ENCODE measurements at regions not wholly inside any gene's neighbourhood (a gene's known extent, or its start where the extent isn't known, plus 50 kb on each side); places are given as distances from the start of the nearest gene placed in this dataset.

DNA sequence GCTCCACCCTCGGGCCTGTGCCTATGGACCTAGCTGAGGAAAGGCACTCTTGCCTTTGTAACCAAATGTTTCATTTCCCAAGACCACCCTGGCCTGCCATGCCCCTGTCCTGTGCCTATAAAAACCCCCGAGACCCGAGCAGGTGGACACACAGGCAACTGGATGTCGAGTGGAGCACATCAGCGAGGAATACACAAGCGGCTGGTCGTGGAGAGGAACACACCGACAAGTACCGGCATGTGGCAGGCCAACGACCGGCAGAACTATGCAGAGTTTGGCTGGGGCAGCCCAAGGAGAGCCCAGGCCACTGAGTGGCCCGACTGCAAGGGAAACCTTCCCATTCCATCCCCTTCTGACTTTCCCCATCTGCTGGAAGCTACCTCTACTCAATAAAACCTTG, 1963.8 kb upstream of the CELF4 start:
- intact Hi-C loops (cut with micrococcal nuclease): no loop called here
- Mint-ChIP-seq H3K4me3 (no peak overlapping the region), H3K27ac (no peak overlapping the region), H3K27me3 (no peaks in the 10 kb centered on the region), H3K4me1 (ENCODE audit: low read depth) (no peaks in the 10 kb centered on the region), H3K36me3 (ENCODE audit: low read depth) (no peaks in the 10 kb centered on the region), H3K9me3 (peaks cover 8% of the 10 kb centered on the region)

GRCh38 chr18:39527465-39527864, 1961.9 kb upstream of the CELF4 start:
- Mint-ChIP-seq H3K4me1 (ENCODE audit: low read depth) (no peaks in the 10 kb centered on the region), H3K27ac (no peak overlapping the region), H3K36me3 (ENCODE audit: low read depth) (no peaks in the 10 kb centered on the region), H3K9me3 (peaks cover 8% of the 10 kb centered on the region), H3K27me3 (no peaks in the 10 kb centered on the region), H3K4me3 (no peak overlapping the region)
- intact Hi-C loops (cut with micrococcal nuclease): no loop called here

- H3K4me3 Mint-ChIP-seq: no peak overlapping the region
- H3K27ac Mint-ChIP-seq: no peak overlapping the region
- intact Hi-C loops (cut with micrococcal nuclease): no loop called here
- peaks cover 2% of the 10 kb centered on the region for H3K9me3 Mint-ChIP-seq
- H3K27me3 Mint-ChIP-seq: no peaks in the 10 kb centered on the region
- no peaks in the 10 kb centered on the region for H3K36me3 Mint-ChIP-seq (ENCODE audit: low read depth)
- no peaks in the 10 kb centered on the region for H3K4me1 Mint-ChIP-seq (ENCODE audit: low read depth)
Measured at GRCh38 chr18:39524370-39524769, 1958.8 kb upstream of the CELF4 start.

GRCh38 chr18:39523281-39523680, 1957.7 kb upstream of the CELF4 start:
- no peaks in the 10 kb centered on the region for H3K36me3 Mint-ChIP-seq (ENCODE audit: low read depth)
- no peaks in the 10 kb centered on the region for H3K9me3 Mint-ChIP-seq
- H3K27me3 Mint-ChIP-seq: no peaks in the 10 kb centered on the region
- H3K4me3 Mint-ChIP-seq: no peak overlapping the region
- intact Hi-C loops (cut with micrococcal nuclease): no loop called here
- H3K4me1 Mint-ChIP-seq (ENCODE audit: low read depth): no peaks in the 10 kb centered on the region
- H3K27ac Mint-ChIP-seq: no peak overlapping the region

GRCh38 chr18:39521164-39521563, 1955.6 kb upstream of the CELF4 start:
- no peaks in the 10 kb centered on the region for H3K27me3 Mint-ChIP-seq
- H3K4me1 Mint-ChIP-seq (ENCODE audit: low read depth): no peaks in the 10 kb centered on the region
- intact Hi-C loops (cut with micrococcal nuclease): no loop called here
- H3K36me3 Mint-ChIP-seq (ENCODE audit: low read depth): no peaks in the 10 kb centered on the region
- H3K4me3 Mint-ChIP-seq: no peak overlapping the region
- H3K9me3 Mint-ChIP-seq: no peaks in the 10 kb centered on the region
- no peak overlapping the region for H3K27ac Mint-ChIP-seq

DNA sequence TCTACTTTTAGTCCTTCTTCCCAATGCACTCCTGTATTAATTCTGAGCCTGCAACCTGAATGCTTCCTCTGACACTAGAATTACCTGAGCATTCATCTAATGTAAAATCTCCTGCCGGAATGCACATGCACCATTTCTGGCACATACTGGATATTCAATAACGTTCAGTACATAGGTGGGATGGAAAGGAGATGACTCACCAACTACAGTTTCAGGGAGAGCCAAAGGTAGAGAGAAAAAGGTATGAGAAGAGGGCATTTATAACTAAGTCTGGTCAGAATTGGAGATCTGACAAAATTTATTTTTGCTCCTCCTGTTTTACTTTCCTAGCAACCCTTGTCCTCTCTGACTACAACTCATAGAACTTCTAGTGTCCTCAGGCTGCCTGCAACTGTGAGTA, 1954.1 kb upstream of the CELF4 start:
- intact Hi-C loops (cut with micrococcal nuclease): no loop called here
- no peak overlapping the region for H3K27ac Mint-ChIP-seq
- no peaks in the 10 kb centered on the region for H3K36me3 Mint-ChIP-seq (ENCODE audit: low read depth)
- no peaks in the 10 kb centered on the region for H3K27me3 Mint-ChIP-seq
- no peak overlapping the region for H3K4me3 Mint-ChIP-seq
- no peaks in the 10 kb centered on the region for H3K9me3 Mint-ChIP-seq
- no peaks in the 10 kb centered on the region for H3K4me1 Mint-ChIP-seq (ENCODE audit: low read depth)

DNA sequence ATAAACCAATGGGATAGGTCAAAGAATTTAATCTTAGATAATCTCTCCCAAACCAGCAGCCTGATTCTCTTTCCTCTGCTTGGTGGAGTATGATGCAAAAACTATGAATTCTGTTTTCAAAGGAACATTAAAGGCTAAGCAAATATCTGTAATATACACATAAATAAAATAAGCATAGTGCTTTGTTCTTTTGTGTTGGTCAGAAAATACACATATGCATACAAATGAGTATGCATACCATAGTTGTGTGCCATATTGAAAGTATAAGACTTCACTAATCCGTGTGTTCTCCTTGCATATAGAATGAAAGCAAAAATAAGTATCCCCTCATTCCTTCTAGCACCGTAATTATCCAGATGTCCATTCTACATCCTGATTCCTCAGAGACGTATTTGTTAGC, 1949.7 kb upstream of the CELF4 start:
- Mint-ChIP-seq H3K9me3 (peaks cover 11% of the 10 kb centered on the region), H3K36me3 (ENCODE audit: low read depth) (no peaks in the 10 kb centered on the region), H3K4me3 (no peak overlapping the region), H3K27me3 (no peaks in the 10 kb centered on the region), H3K27ac (no peak overlapping the region), H3K4me1 (ENCODE audit: low read depth) (no peaks in the 10 kb centered on the region)
- intact Hi-C loops (cut with micrococcal nuclease): no loop called here

- intact Hi-C loops (cut with micrococcal nuclease): no loop called here
- H3K27ac Mint-ChIP-seq: no peak overlapping the region
- no peaks in the 10 kb centered on the region for H3K27me3 Mint-ChIP-seq
- no peak overlapping the region for H3K4me3 Mint-ChIP-seq
- H3K9me3 Mint-ChIP-seq: peaks cover 16% of the 10 kb centered on the region
- H3K36me3 Mint-ChIP-seq (ENCODE audit: low read depth): no peaks in the 10 kb centered on the region
- no peaks in the 10 kb centered on the region for H3K4me1 Mint-ChIP-seq (ENCODE audit: low read depth)
Measured at GRCh38 chr18:39513186-39513585, 1947.6 kb upstream of the CELF4 start.

- Mint-ChIP-seq H3K27me3 (no peaks in the 10 kb centered on the region), H3K4me3 (no peak overlapping the region), H3K4me1 (ENCODE audit: low read depth) (no peaks in the 10 kb centered on the region), H3K27ac (no peak overlapping the region), H3K36me3 (ENCODE audit: low read depth) (no peaks in the 10 kb centered on the region), H3K9me3 (peaks cover 23% of the 10 kb centered on the region)
- intact Hi-C loops (cut with micrococcal nuclease): no loop called here
Measured at GRCh38 chr18:39506581-39507330, 1941.2 kb upstream of the CELF4 start.

- H3K27me3 Mint-ChIP-seq: no peaks in the 10 kb centered on the region
Measured at GRCh38 chr18:39500306-39500705, 1934.7 kb upstream of the CELF4 start.

GRCh38 chr18:39497821-39498220, 1932.2 kb upstream of the CELF4 start:
- Mint-ChIP-seq H3K27ac (no peak overlapping the region), H3K9me3 (peaks cover 19% of the 10 kb centered on the region), H3K36me3 (ENCODE audit: low read depth) (no peaks in the 10 kb centered on the region), H3K4me3 (no peak overlapping the region), H3K4me1 (ENCODE audit: low read depth) (no peaks in the 10 kb centered on the region), H3K27me3 (no peaks in the 10 kb centered on the region)
- intact Hi-C loops (cut with micrococcal nuclease): no loop called here

More at GRCh38 chr18:39500306-39500705, 1934.7 kb upstream of the CELF4 start:
- intact Hi-C loops (cut with micrococcal nuclease): no loop called here
- Mint-ChIP-seq H3K27ac (no peak overlapping the region), H3K4me1 (ENCODE audit: low read depth) (no peaks in the 10 kb centered on the region), H3K9me3 (peaks cover 19% of the 10 kb centered on the region), H3K4me3 (no peak overlapping the region), H3K36me3 (ENCODE audit: low read depth) (no peaks in the 10 kb centered on the region)

- Mint-ChIP-seq H3K4me1 (ENCODE audit: low read depth) (no peaks in the 10 kb centered on the region), H3K4me3 (no peak overlapping the region), H3K27ac (no peak overlapping the region), H3K27me3 (no peaks in the 10 kb centered on the region), H3K36me3 (ENCODE audit: low read depth) (no peaks in the 10 kb centered on the region), H3K9me3 (peaks cover 19% of the 10 kb centered on the region)
- intact Hi-C loops (cut with micrococcal nuclease): no loop called here
Measured at GRCh38 chr18:39496986-39497385, 1931.4 kb upstream of the CELF4 start.

DNA sequence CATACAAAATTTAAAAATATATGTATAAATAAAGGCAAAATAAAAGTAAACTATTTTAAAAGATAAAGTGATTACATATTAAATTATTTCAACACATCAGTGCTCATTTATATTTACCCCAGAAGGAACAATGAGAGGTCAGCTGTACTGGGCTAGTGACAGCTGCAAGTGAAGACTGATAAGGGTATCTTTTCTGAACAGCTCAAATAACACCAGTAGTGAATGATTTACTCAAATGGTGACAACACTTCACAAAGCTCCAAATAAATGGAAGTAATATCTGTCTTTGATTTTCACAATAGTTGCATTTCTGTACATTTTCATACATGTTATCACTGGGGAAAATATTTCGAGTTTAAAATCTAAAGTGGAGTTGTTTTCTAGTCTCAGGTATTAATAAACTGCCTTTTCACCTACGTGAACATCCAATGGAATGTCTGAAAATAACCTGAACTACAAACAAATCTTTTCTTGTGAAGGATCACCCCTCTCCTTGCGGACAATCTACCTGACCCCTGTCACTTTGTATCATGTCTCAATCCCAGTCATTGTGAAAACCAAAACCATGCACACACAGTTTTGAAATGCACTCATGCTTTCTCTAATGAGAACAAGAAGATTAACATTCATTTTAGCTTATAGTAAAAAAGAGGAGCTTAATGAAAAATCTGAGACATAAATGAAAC, 1928.8 kb upstream of the CELF4 start:
- no peak overlapping the region for H3K27ac Mint-ChIP-seq
- H3K4me1 Mint-ChIP-seq (ENCODE audit: low read depth): no peaks in the 10 kb centered on the region
- intact Hi-C loops (cut with micrococcal nuclease): no loop called here
- H3K36me3 Mint-ChIP-seq (ENCODE audit: low read depth): no peaks in the 10 kb centered on the region
- peaks cover 17% of the 10 kb centered on the region for H3K9me3 Mint-ChIP-seq
- no peak overlapping the region for H3K4me3 Mint-ChIP-seq
- no peaks in the 10 kb centered on the region for H3K27me3 Mint-ChIP-seq

- Mint-ChIP-seq H3K27ac (no peak overlapping the region), H3K4me3 (no peak overlapping the region), H3K27me3 (no peaks in the 10 kb centered on the region), H3K4me1 (ENCODE audit: low read depth) (no peaks in the 10 kb centered on the region), H3K9me3 (no peaks in the 10 kb centered on the region), H3K36me3 (ENCODE audit: low read depth) (no peaks in the 10 kb centered on the region)
- intact Hi-C loops (cut with micrococcal nuclease): no loop called here
Measured at GRCh38 chr18:39491408-39491807, 1925.8 kb upstream of the CELF4 start.

GRCh38 chr18:39489431-39489830, 1923.8 kb upstream of the CELF4 start:
- no peaks in the 10 kb centered on the region for H3K9me3 Mint-ChIP-seq
- intact Hi-C loops (cut with micrococcal nuclease): no loop called here
- H3K36me3 Mint-ChIP-seq (ENCODE audit: low read depth): no peaks in the 10 kb centered on the region
- no peak overlapping the region for H3K27ac Mint-ChIP-seq
- H3K4me1 Mint-ChIP-seq (ENCODE audit: low read depth): no peaks in the 10 kb centered on the region
- no peaks in the 10 kb centered on the region for H3K27me3 Mint-ChIP-seq
- no peak overlapping the region for H3K4me3 Mint-ChIP-seq

Data from dendritic cell treated with granulocyte-macrophage colony-stimulating factor and Interleukin-4, amounts not matched to agents 40 ng/mL and 50 ng/mL, for 4 days (primary cell).